Keratinocyte (primary cell): ENCODE measurements at regions not wholly inside any gene's neighbourhood (a gene's known extent, or its start where the extent isn't known, plus 50 kb on each side); places are given as distances from the start of the nearest gene placed in this dataset.

ENCODE experiments used
- DNase-seq: peaks from one replicate; pipeline ENCODE4 v3.0.0-alpha.2; 2011; ENCODE audit warnings: low read depth, missing footprints, low spot score
- FAIRE-seq: peaks from 2 replicates; lab custom pipeline; 2011; peaks lifted over from hg19 to GRCh38; lab: Jason Lieb, UNC
- H2AFZ ChIP-seq: 2 replicates; pipeline ENCODE4 v1.6.0; 2012; ENCODE audit warnings: low read length, control low read depth, inconsistent platforms; ENCODE audit not compliant: control insufficient read depth
- H3K27ac ChIP-seq: 2 replicates; pipeline ENCODE4 v1.5.1; 2011; ENCODE audit warnings: low read length; ENCODE audit not compliant: control insufficient read depth, insufficient read depth
- H3K27me3 ChIP-seq: 3 replicates; pipeline ENCODE4 v1.6.0; 2011; ENCODE audit warnings: low read length; ENCODE audit not compliant: control insufficient read depth, insufficient read depth; ENCODE audit errors: extremely low read depth
- H3K36me3 ChIP-seq, 2 experiments: 2 replicates in 1 of 2; 3 replicates in 1 of 2; pipeline ENCODE4 v1.5.1; 2011; ENCODE audit warnings: low read length in 2 of 2, mild to moderate bottlenecking in 1 of 2; ENCODE audit not compliant: control insufficient read depth in 2 of 2, insufficient read depth in 2 of 2; ENCODE audit errors: extremely low read depth in 1 of 2
- H3K4me1 ChIP-seq: 3 replicates; pipeline ENCODE4 v1.5.1; 2011; ENCODE audit warnings: low read length; ENCODE audit not compliant: control insufficient read depth, insufficient read depth; ENCODE audit errors: extremely low read depth
- H3K4me2 ChIP-seq: 3 replicates; pipeline ENCODE4 v1.6.0; 2011; ENCODE audit warnings: low read depth, low read length; ENCODE audit not compliant: control insufficient read depth, insufficient read depth; ENCODE audit errors: extremely low read depth
- H3K4me3 ChIP-seq, 3 experiments: fragments of 200-600 bp in 1 of 3; sonication (generic) in 1 of 3; 2 replicates in 2 of 3; 3 replicates in 1 of 3; pipeline ENCODE4 v1.5.1; 2011 to 2016; ENCODE audit warnings: low read length in 3 of 3, mild to moderate bottlenecking in 3 of 3, control low read depth in 2 of 3, inconsistent platforms in 1 of 3, low read depth in 1 of 3, mixed read lengths in 1 of 3, mixed run types in 1 of 3, moderate library complexity in 1 of 3; ENCODE audit not compliant: control insufficient read depth in 2 of 3, insufficient read depth in 2 of 3; ENCODE audit errors: extremely low read depth in 1 of 3
- H3K79me2 ChIP-seq: 2 replicates; pipeline ENCODE4 v1.6.0; 2012; ENCODE audit warnings: low read length; ENCODE audit not compliant: control insufficient read depth, insufficient read depth
- H3K9ac ChIP-seq: 3 replicates; pipeline ENCODE4 v1.6.0; 2011; ENCODE audit warnings: low read length; ENCODE audit not compliant: control insufficient read depth, insufficient read depth; ENCODE audit errors: extremely low read depth
- H3K9me1 ChIP-seq: 3 replicates; pipeline ENCODE4 v1.6.0; 2011; ENCODE audit warnings: low read length; ENCODE audit not compliant: control insufficient read depth, insufficient read depth; ENCODE audit errors: extremely low read depth
- H3K9me3 ChIP-seq: 2 replicates; pipeline ENCODE4 v1.5.1; 2012; ENCODE audit warnings: low read depth, low read length; ENCODE audit not compliant: control insufficient read depth
- H4K20me1 ChIP-seq: 3 replicates; pipeline ENCODE4 v1.6.0; 2011; ENCODE audit warnings: low read length; ENCODE audit not compliant: control insufficient read depth, insufficient read depth; ENCODE audit errors: extremely low read depth
- CTCF ChIP-seq, 3 experiments: IDR thresholded peaks in 1 of 3; conservative IDR thresholded peaks in 1 of 3; optimal IDR thresholded peaks in 1 of 3; 2 replicates in 2 of 3; 3 replicates in 1 of 3; pipeline versions ENCODE3 to v1.5.1; 2011; ENCODE audit warnings: low read length in 3 of 3, mild to moderate bottlenecking in 3 of 3, moderate library complexity in 2 of 3, control low read depth in 1 of 3, inconsistent platforms in 1 of 3; ENCODE audit not compliant: insufficient read depth in 2 of 3; ENCODE audit errors: extremely low read depth in 1 of 3
- EZH2 ChIP-seq: IDR thresholded peaks from one replicate; pipeline ENCODE4 v1.6.1; 2012; ENCODE audit warnings: inconsistent platforms, mild to moderate bottlenecking, low read length, moderate library complexity
- dilution Hi-C: fragments of 300-500 bp; cut with MboI; formaldehyde crosslinking; loops from one replicate; pipeline ENCODE4 v1.7.0; 2020; ENCODE audit warnings: low sequenced_read_pairs; ENCODE audit not compliant: extremely low pct_ligation_motif_present

- DNase-seq: no peak
- H3K27me3 ChIP-seq: no peaks in the 10 kb centered on the region
- no peak overlapping the region for H3K4me3 ChIP-seq
- FAIRE-seq: no peak
- H3K36me3 ChIP-seq: no peaks in the 10 kb centered on the region
- H2AFZ ChIP-seq: no peak overlapping the region
- TF ChIP-seq CTCF (optimal IDR thresholded peaks at IDR 0.05 in 1 of 3, IDR thresholded peaks at IDR 0.05 in 1 of 3, conservative IDR thresholded peaks at IDR 0.05 in 1 of 3; ENCODE audit: extremely low read depth in 1 of 3, insufficient read depth in 2 of 3, low read length in 3 of 3) (no peak), EZH2 (no peak)
- H3K9ac ChIP-seq: no peak overlapping the region
- no peak overlapping the region for H3K4me2 ChIP-seq
- dilution Hi-C loops: no loop called here
- H3K4me1 ChIP-seq: no peaks in the 10 kb centered on the region
- no peaks in the 10 kb centered on the region for H3K9me1 ChIP-seq
- no peak overlapping the region for H3K27ac ChIP-seq
- no peaks in the 10 kb centered on the region for H3K79me2 ChIP-seq
- peaks cover 3% of the 10 kb centered on the region for H3K9me3 ChIP-seq
- no peaks in the 10 kb centered on the region for H4K20me1 ChIP-seq
Observed at GRCh38 chr6:144696610-144697368, 411.7 kb downstream of the UTRN start.

GRCh38 chr6:144697369-144697760 lies 412.2 kb downstream of the UTRN start:
- no peak for FAIRE-seq
- no peak overlapping the region for H3K4me2 ChIP-seq

More at GRCh38 chr6:144697369-144697760, 412.2 kb downstream of the UTRN start:
- H3K9me3 ChIP-seq: no peaks in the 10 kb centered on the region
- no peaks in the 10 kb centered on the region for H3K9me1 ChIP-seq
- TF ChIP-seq CTCF (optimal IDR thresholded peaks at IDR 0.05 in 1 of 3, IDR thresholded peaks at IDR 0.05 in 1 of 3, conservative IDR thresholded peaks at IDR 0.05 in 1 of 3; ENCODE audit: extremely low read depth in 1 of 3, insufficient read depth in 2 of 3, low read length in 3 of 3) (no peak), EZH2 (no peak)
- H3K9ac ChIP-seq: no peak overlapping the region
- H3K4me1 ChIP-seq: no peaks in the 10 kb centered on the region
- no peak for DNase-seq
- no peak overlapping the region for H3K27ac ChIP-seq
- no peaks in the 10 kb centered on the region for H3K27me3 ChIP-seq
- dilution Hi-C loops: no loop called here
- H3K36me3 ChIP-seq: no peaks in the 10 kb centered on the region
- H3K4me3 ChIP-seq: no peak overlapping the region
- H2AFZ ChIP-seq: no peak overlapping the region
- no peaks in the 10 kb centered on the region for H4K20me1 ChIP-seq
- H3K79me2 ChIP-seq: no peaks in the 10 kb centered on the region
